WTC11 (cell line): ENCODE measurements at regions not wholly inside any gene's neighbourhood (a gene's known extent, or its start where the extent isn't known, plus 50 kb on each side); places are given as distances from the start of the nearest gene placed in this dataset.

Experiments
- ATAC-seq: fragments of 200-7000 bp; cut with Tn5 transposase; 2 replicates; pipeline ENCODE4 v1.10.0; 2021; ENCODE audit warnings: mild to moderate bottlenecking, moderate library complexity
- CTCF ChIA-PET: fragments of 300-600 bp; sonication (Branson Sonifier 250); formaldehyde crosslinking; loops from one replicate; lab custom pipeline; 2021; ENCODE audit warnings: antibody characterized with exemption; lab: Charles Lee
- POLR2A ChIA-PET: fragments of 350-600 bp; sonication (Branson Sonifier 250); formaldehyde crosslinking; loops from one replicate; lab custom pipeline; 2021; ENCODE audit warnings: antibody characterized with exemption; lab: Charles Lee
- DNase-seq: peaks from one replicate; pipeline ENCODE4 v3.0.0; 2021; ENCODE audit warnings: low spot score
- H3K27ac Mint-ChIP-seq: 2 replicates; pipeline ENCODE4 v1.8.0; 2021; ENCODE audit warnings: mixed read lengths
- H3K27me3 Mint-ChIP-seq: 2 replicates; pipeline ENCODE4 v1.8.0; 2021; ENCODE audit warnings: low read depth, mild to moderate bottlenecking, moderate library complexity, mixed read lengths
- H3K36me3 Mint-ChIP-seq: 2 replicates; pipeline ENCODE4 v1.8.0; 2021; ENCODE audit warnings: mixed read lengths
- H3K4me1 Mint-ChIP-seq: 2 replicates; pipeline ENCODE4 v1.8.0; 2022; ENCODE audit warnings: mixed read lengths
- H3K4me3 Mint-ChIP-seq: 2 replicates; pipeline ENCODE4 v1.8.0; 2021; ENCODE audit warnings: mild to moderate bottlenecking, moderate library complexity, mixed read lengths
- H3K9me3 Mint-ChIP-seq: 2 replicates; pipeline ENCODE4 v1.8.0; 2021; ENCODE audit warnings: mixed read lengths
- AFF4 ChIP-seq: sonication (generic); formaldehyde crosslinking; IDR thresholded peaks from 2 replicates; pipeline ENCODE4 v1.8.1; 2023; ENCODE audit warnings: mild to moderate bottlenecking, missing genetic modification reagents, borderline replicate concordance
- ATF6 ChIP-seq: sonication (generic); formaldehyde crosslinking; IDR thresholded peaks from 2 replicates; pipeline ENCODE4 v1.8.1; 2023; ENCODE audit warnings: mild to moderate bottlenecking, missing genetic modification reagents
- CBFB ChIP-seq: sonication (generic); formaldehyde crosslinking; IDR thresholded peaks from 2 replicates; pipeline ENCODE4 v1.8.1; 2022; ENCODE audit warnings: mild to moderate bottlenecking, low read depth, missing genetic modification reagents
- CREM ChIP-seq: sonication (generic); formaldehyde crosslinking; IDR thresholded peaks from 2 replicates; pipeline ENCODE4 v1.8.1; 2022; ENCODE audit warnings: mild to moderate bottlenecking, missing genetic modification reagents, moderate library complexity
- E2F1 ChIP-seq: sonication (generic); formaldehyde crosslinking; IDR thresholded peaks from 2 replicates; pipeline ENCODE4 v1.8.0; 2022; ENCODE audit warnings: mild to moderate bottlenecking, missing genetic modification reagents
- ELF4 ChIP-seq: sonication (generic); formaldehyde crosslinking; IDR thresholded peaks from 2 replicates; pipeline ENCODE4 v1.8.1; 2022; ENCODE audit warnings: low read depth, mild to moderate bottlenecking, moderate library complexity, missing genetic modification reagents
- FOXK1 ChIP-seq: sonication (generic); formaldehyde crosslinking; IDR thresholded peaks from 2 replicates; pipeline ENCODE4 v1.8.0; 2022; ENCODE audit warnings: mild to moderate bottlenecking, moderate library complexity, missing genetic modification reagents
- PREB ChIP-seq: sonication (generic); formaldehyde crosslinking; IDR thresholded peaks from 2 replicates; pipeline ENCODE4 v1.8.1; 2022; ENCODE audit warnings: mild to moderate bottlenecking, missing genetic modification reagents, moderate library complexity, borderline replicate concordance
- TEAD1 ChIP-seq: sonication (generic); formaldehyde crosslinking; IDR thresholded peaks from 2 replicates; pipeline ENCODE4 v1.8.0; 2022; ENCODE audit warnings: mild to moderate bottlenecking, missing genetic modification reagents
- TP53 ChIP-seq: sonication (generic); formaldehyde crosslinking; IDR thresholded peaks from 2 replicates; pipeline ENCODE4 v1.8.1; 2023; ENCODE audit warnings: mild to moderate bottlenecking, missing genetic modification reagents
- ZBTB21 ChIP-seq: sonication (generic); formaldehyde crosslinking; IDR thresholded peaks from 2 replicates; pipeline ENCODE4 v1.8.1; 2023; ENCODE audit warnings: mild to moderate bottlenecking, missing genetic modification reagents, borderline replicate concordance
- ZNF532 ChIP-seq: fragments of 250-450 bp; sonication (Bioruptor Pico); IDR thresholded peaks from 2 replicates; pipeline ENCODE4 v1.9.0; 2021; ENCODE audit warnings: mild to moderate bottlenecking, borderline replicate concordance

GRCh38 chr1:25040122-25040685, 110.1 kb upstream of the RUNX3 start (continued):
- TF ChIP-seq ATF6 (CRISPR knock-in tag) (no peak), PREB (CRISPR knock-in tag) (no peak), TP53 (CRISPR knock-in tag) (no peak), AFF4 (CRISPR knock-in tag) (no peak), ELF4 (CRISPR knock-in tag) (no peak), CREM (CRISPR knock-in tag) (no peak), ZBTB21 (CRISPR knock-in tag) (no peak), E2F1 (CRISPR knock-in tag) (no peak), CBFB (no peak), TEAD1 (CRISPR knock-in tag) (no peak)

- TF ChIP-seq ZNF532 (CRISPR knock-in tag) (no peak), FOXK1 (no peak)
- TF ChIP-seq, all 79 proteins: peak for 0
- POLR2A ChIA-PET: no interaction called here
- Mint-ChIP-seq H3K27ac (no peak overlapping the region), H3K27me3 (no peaks in the 10 kb centered on the region), H3K4me1 (no peaks in the 10 kb centered on the region), H3K4me3 (no peak overlapping the region), H3K9me3 (peaks cover 3% of the 10 kb centered on the region; the same call in 1 of the 2 replicates), H3K36me3 (no peaks in the 10 kb centered on the region)
- CTCF ChIA-PET: interaction anchor here (3.4 kb wide), 1 partner anchor 107 kb away, joined by 27 read pairs; no protein-coding TSS in a partner anchor
- DNase-seq (no peak), ATAC-seq (no peak)
These were observed 109.2 kb upstream of the RUNX3 start for GRCh38 chr1:25039229-25039628.
